Breast epithelium (tissue), 3 donors: ENCODE measurements at regions not wholly inside any gene's neighbourhood (a gene's known extent, or its start where the extent isn't known, plus 50 kb on each side); places are given as distances from the start of the nearest gene placed in this dataset.

ENCODE experiments used
- CTCF ChIP-seq, 3 donors: fragments of 450-650 bp; IDR thresholded peaks; one replicate each; pipeline ENCODE4 v1.5.1; 2016 to 2017; ENCODE audit warnings: antibody characterized with exemption in 3 of 3, mild to moderate bottlenecking in 3 of 3, moderate library complexity in 3 of 3
- POLR2A ChIP-seq: fragments of 450-650 bp; IDR thresholded peaks from one replicate; pipeline ENCODE4 v1.6.1; 2016; ENCODE audit warnings: antibody characterized with exemption, mild to moderate bottlenecking, moderate library complexity

GRCh38 chr9:131791542-131792254 is 51.8 kb upstream of the RAPGEF1 start:
- TF ChIP-seq CTCF (IDR thresholded peaks at IDR 0.05) (no peak), POLR2A (no peak)
